ENCODE measurements at regions not wholly inside any gene's neighbourhood (a gene's known extent, or its start where the extent isn't known, plus 50 kb on each side); places are given as distances from the start of the nearest gene placed in this dataset.

DNA sequence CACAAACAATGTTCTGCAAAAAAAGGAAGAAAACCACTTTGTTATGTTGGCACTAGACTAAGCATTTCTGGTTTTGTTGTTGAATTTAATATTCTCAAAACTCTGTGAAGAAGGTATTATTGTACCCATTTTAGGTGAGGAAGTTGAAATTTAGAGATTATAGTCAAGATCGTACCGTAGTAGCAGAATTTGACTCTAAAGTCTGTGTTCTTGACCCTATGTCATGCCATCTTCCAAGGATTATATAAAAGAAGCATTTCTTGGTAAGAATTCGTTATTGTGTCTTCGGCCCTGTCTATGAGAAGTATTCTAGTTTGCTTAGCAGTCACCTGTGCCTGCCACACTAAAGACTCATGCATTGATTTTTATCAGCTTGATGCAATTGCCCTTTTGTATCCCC lies 104.4 kb upstream of the MAP9 start:
- Histone ChIP-seq H3K9ac (no peak overlapping the region), H3K9me2 (no peaks in the 10 kb centered on the region), H3K4me2 (no peak overlapping the region), H4K20me1 (ENCODE audit: insufficient read depth) (no peaks in the 10 kb centered on the region), H3K79me2 (ENCODE audit: insufficient read depth) (no peaks in the 10 kb centered on the region), H3K27me3 (ENCODE audit: insufficient read depth) (no peaks in the 10 kb centered on the region; the same call in 1 of the 2 replicates), H3K4me1 (ENCODE audit: control insufficient read depth in 1 of 2, insufficient read depth in 2 of 2, low read depth in 1 of 2, low read length in 1 of 2) (no peaks in the 10 kb centered on the region), H3K9me3 (no peaks in the 10 kb centered on the region), H2AFZ (ENCODE audit: low read depth) (no peak overlapping the region), H3K4me3 (ENCODE audit: low read depth in 2 of 2, low read length in 1 of 2) (no peak overlapping the region), H3K27ac (ENCODE audit: low read depth in 2 of 2, low read length in 1 of 2) (no peak overlapping the region), H3K36me3 (replicated peaks in 1 of 2; ENCODE audit: control insufficient read depth in 1 of 2, insufficient read depth in 2 of 2, low read length in 1 of 2) (no peaks in the 10 kb centered on the region), H3F3A (replicated peaks; ENCODE audit: insufficient read depth) (no peaks in the 10 kb centered on the region)
- no peak for DNase-seq
- TF ChIP-seq RFX5 (IDR thresholded peaks at IDR 0.05; ENCODE audit: low read length) = no peak
- TF ChIP-seq, protein P1, sequence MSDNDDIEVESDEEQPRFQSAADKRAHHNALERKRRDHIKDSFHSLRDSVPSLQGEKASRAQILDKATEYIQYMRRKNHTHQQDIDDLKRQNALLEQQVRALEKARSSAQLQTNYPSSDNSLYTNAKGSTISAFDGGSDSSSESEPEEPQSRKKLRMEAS (IDR thresholded peaks at IDR 0.05; ENCODE audit: low read depth) = no peak
- no peak for TF ChIP-seq TAF1 (IDR thresholded peaks at IDR 0.05; ENCODE audit: borderline replicate concordance, low read depth, low read length)
- no peak for TF ChIP-seq FOXJ3 (CRISPR knock-in tag; IDR thresholded peaks at IDR 0.05)
- TF ChIP-seq, protein P2, sequence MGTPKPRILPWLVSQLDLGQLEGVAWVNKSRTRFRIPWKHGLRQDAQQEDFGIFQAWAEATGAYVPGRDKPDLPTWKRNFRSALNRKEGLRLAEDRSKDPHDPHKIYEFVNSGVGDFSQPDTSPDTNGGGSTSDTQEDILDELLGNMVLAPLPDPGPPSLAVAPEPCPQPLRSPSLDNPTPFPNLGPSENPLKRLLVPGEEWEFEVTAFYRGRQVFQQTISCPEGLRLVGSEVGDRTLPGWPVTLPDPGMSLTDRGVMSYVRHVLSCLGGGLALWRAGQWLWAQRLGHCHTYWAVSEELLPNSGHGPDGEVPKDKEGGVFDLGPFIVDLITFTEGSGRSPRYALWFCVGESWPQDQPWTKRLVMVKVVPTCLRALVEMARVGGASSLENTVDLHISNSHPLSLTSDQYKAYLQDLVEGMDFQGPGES (IDR thresholded peaks at IDR 0.05; ENCODE audit: low read depth, low read length) = no peak
- POLR2A ChIA-PET = no interaction called here
- WGBS (ENCODE audit: low lambda C conversion rate) = 55% methylated on average over 4 of the region's 4 CpGs
- CTCF ChIA-PET = no interaction called here

DNA sequence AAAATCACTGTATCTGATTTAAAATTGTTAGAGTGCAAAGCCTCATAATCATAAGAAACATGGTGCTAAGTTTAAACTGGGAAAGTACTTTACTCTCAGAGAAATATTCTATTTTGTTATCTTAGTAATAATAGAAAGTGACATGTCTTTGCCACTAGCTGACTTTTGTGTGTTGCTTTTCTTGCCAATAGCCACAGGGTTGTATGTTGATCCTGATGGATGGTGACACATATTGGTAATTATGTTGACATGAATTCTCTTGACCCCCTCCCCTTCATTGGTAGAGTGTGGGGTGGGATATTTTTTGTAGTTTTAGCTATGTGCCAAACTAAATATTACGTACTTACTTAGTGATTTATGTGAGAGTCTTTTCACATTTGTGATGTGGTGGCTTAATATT lies 103.1 kb upstream of the MAP9 start:
- ChIA-PET POLR2A (no interaction called here), CTCF (interaction anchor here (1.9 kb wide), 1 partner anchor 10 kb away, joined by 4 read pairs; no protein-coding TSS in a partner anchor)
- no peak overlapping the region for H3K4me2 ChIP-seq
- no peaks in the 10 kb centered on the region for H3F3A ChIP-seq (replicated peaks; ENCODE audit: insufficient read depth)
- no peaks in the 10 kb centered on the region for H3K9me2 ChIP-seq
- 68% methylated on average over 1 of the region's 1 CpG for WGBS (ENCODE audit: low lambda C conversion rate)
- no peaks in the 10 kb centered on the region for H3K4me1 ChIP-seq (ENCODE audit: control insufficient read depth in 1 of 2, insufficient read depth in 2 of 2, low read depth in 1 of 2, low read length in 1 of 2)
- no peak for DNase-seq
- no peaks in the 10 kb centered on the region for H3K36me3 ChIP-seq (replicated peaks in 1 of 2; ENCODE audit: control insufficient read depth in 1 of 2, insufficient read depth in 2 of 2, low read length in 1 of 2)
- H3K79me2 ChIP-seq (ENCODE audit: insufficient read depth) = no peaks in the 10 kb centered on the region
- no peak overlapping the region for H3K9ac ChIP-seq
- TF ChIP-seq TAF1 (IDR thresholded peaks at IDR 0.05; ENCODE audit: borderline replicate concordance, low read depth, low read length) (no peak), SMC3 (IDR thresholded peaks at IDR 0.05; ENCODE audit: low read depth, low read length) (no peak)
- H4K20me1 ChIP-seq (ENCODE audit: insufficient read depth) = no peaks in the 10 kb centered on the region
- H3K27ac ChIP-seq (ENCODE audit: low read depth in 2 of 2, low read length in 1 of 2) = no peak overlapping the region
- H3K4me3 ChIP-seq (ENCODE audit: low read depth in 2 of 2, low read length in 1 of 2) = no peak overlapping the region
- H2AFZ ChIP-seq (ENCODE audit: low read depth) = no peak overlapping the region
- no peaks in the 10 kb centered on the region; the same call in 1 of the 2 replicates for H3K27me3 ChIP-seq (ENCODE audit: insufficient read depth)
- H3K9me3 ChIP-seq = no peaks in the 10 kb centered on the region

DNA sequence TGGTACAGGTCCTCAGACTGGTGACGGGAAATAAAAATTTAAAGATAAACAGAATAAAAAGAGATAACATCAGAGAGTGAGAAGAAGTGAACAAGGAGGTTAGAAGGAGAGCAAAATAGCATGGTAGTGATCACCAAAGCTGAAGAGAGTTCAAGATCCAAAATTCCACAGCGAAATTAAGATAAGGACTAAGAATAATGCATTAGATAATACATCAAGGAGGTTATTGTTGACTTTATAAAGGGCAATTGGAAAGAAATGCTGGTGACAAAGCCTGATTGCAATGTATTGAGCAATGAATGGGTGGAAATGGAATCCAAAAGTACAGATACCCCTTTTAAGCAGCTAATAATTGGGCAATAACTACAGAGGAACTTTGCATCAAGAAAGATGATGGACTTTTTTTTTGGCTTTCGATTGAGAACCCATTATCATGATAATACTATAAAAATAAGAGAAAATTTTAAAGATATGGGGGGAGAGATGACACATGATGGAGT lies 101.6 kb upstream of the MAP9 start:
- no peak overlapping the region for H3K27ac ChIP-seq (ENCODE audit: low read depth in 2 of 2, low read length in 1 of 2)
- no peak overlapping the region for H3K9ac ChIP-seq
- WGBS (ENCODE audit: low lambda C conversion rate) = 33% methylated on average over 3 of the region's 3 CpGs
- no peak for DNase-seq
- no peak overlapping the region for H2AFZ ChIP-seq (ENCODE audit: low read depth)
- H3K27me3 ChIP-seq (ENCODE audit: insufficient read depth) = no peaks in the 10 kb centered on the region; the same call in 1 of the 2 replicates
- H3K9me2 ChIP-seq = no peaks in the 10 kb centered on the region
- TF ChIP-seq FOXJ3 (CRISPR knock-in tag; IDR thresholded peaks at IDR 0.05) (no peak), NFIC (IDR thresholded peaks at IDR 0.05; ENCODE audit: borderline replicate concordance) (no peak), POLR2AphosphoS5 (IDR thresholded peaks at IDR 0.05; ENCODE audit: low read depth, low read length) (no peak), SIN3A (IDR thresholded peaks at IDR 0.05; ENCODE audit: borderline replicate concordance, low read depth, low read length) (no peak)
- TF ChIP-seq, protein P3, sequence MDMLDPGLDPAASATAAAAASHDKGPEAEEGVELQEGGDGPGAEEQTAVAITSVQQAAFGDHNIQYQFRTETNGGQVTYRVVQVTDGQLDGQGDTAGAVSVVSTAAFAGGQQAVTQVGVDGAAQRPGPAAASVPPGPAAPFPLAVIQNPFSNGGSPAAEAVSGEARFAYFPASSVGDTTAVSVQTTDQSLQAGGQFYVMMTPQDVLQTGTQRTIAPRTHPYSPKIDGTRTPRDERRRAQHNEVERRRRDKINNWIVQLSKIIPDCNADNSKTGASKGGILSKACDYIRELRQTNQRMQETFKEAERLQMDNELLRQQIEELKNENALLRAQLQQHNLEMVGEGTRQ (IDR thresholded peaks at IDR 0.05; ENCODE audit: borderline replicate concordance, low read depth, low read length) = no peak
- TF ChIP-seq, protein P4, sequence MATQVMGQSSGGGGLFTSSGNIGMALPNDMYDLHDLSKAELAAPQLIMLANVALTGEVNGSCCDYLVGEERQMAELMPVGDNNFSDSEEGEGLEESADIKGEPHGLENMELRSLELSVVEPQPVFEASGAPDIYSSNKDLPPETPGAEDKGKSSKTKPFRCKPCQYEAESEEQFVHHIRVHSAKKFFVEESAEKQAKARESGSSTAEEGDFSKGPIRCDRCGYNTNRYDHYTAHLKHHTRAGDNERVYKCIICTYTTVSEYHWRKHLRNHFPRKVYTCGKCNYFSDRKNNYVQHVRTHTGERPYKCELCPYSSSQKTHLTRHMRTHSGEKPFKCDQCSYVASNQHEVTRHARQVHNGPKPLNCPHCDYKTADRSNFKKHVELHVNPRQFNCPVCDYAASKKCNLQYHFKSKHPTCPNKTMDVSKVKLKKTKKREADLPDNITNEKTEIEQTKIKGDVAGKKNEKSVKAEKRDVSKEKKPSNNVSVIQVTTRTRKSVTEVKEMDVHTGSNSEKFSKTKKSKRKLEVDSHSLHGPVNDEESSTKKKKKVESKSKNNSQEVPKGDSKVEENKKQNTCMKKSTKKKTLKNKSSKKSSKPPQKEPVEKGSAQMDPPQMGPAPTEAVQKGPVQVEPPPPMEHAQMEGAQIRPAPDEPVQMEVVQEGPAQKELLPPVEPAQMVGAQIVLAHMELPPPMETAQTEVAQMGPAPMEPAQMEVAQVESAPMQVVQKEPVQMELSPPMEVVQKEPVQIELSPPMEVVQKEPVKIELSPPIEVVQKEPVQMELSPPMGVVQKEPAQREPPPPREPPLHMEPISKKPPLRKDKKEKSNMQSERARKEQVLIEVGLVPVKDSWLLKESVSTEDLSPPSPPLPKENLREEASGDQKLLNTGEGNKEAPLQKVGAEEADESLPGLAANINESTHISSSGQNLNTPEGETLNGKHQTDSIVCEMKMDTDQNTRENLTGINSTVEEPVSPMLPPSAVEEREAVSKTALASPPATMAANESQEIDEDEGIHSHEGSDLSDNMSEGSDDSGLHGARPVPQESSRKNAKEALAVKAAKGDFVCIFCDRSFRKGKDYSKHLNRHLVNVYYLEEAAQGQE (IDR thresholded peaks at IDR 0.05; ENCODE audit: low read depth, low read length) = no peak
- H3K4me2 ChIP-seq = no peak overlapping the region
- no peaks in the 10 kb centered on the region for H3K79me2 ChIP-seq (ENCODE audit: insufficient read depth)
- H3K4me3 ChIP-seq (ENCODE audit: low read depth in 2 of 2, low read length in 1 of 2) = no peak overlapping the region
- H3K4me1 ChIP-seq (ENCODE audit: control insufficient read depth in 1 of 2, insufficient read depth in 2 of 2, low read depth in 1 of 2, low read length in 1 of 2) = no peaks in the 10 kb centered on the region
- ChIA-PET CTCF (interaction anchor here (0.6 to 0.7 kb wide), 2 partner anchors 25 to 75 kb away, joined by 3 read pairs; no protein-coding TSS in a partner anchor), POLR2A (no interaction called here)
- H3K36me3 ChIP-seq (replicated peaks in 1 of 2; ENCODE audit: control insufficient read depth in 1 of 2, insufficient read depth in 2 of 2, low read length in 1 of 2) = no peaks in the 10 kb centered on the region
- no peaks in the 10 kb centered on the region for H4K20me1 ChIP-seq (ENCODE audit: insufficient read depth)
- H3K9me3 ChIP-seq = no peaks in the 10 kb centered on the region
- no peaks in the 10 kb centered on the region for H3F3A ChIP-seq (replicated peaks; ENCODE audit: insufficient read depth)
